ENCODE measurements at regions not wholly inside any gene's neighbourhood (a gene's known extent, or its start where the extent isn't known, plus 50 kb on each side); places are given as distances from the start of the nearest gene placed in this dataset.

DNA sequence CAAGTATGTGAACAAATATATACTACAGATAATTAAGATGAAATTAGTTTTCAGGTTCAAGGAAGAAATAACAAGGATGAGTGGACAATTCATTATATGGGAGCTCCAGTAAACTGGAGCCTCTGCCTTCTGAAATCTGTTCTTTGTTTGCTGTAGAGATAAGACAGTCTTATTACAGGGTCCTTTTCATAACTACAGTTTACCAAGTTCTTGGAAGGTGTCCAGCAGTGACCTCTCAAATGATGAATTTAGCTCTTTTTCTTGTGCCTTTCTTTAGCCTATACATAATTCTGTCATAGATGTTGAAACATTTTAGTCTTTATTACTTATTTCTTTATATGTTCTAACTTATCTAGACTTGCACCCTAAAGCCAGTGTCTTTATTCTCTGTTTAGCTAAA, 89.7 kb upstream of the GBE1 start:
- TF ChIP-seq POLR2A (IDR thresholded peaks at IDR 0.05) (no peak), POLR2AphosphoS5 (IDR thresholded peaks at IDR 0.05) (no peak), EP300 (IDR thresholded peaks at IDR 0.05) (no peak)
- TF ChIP-seq, protein P1, sequence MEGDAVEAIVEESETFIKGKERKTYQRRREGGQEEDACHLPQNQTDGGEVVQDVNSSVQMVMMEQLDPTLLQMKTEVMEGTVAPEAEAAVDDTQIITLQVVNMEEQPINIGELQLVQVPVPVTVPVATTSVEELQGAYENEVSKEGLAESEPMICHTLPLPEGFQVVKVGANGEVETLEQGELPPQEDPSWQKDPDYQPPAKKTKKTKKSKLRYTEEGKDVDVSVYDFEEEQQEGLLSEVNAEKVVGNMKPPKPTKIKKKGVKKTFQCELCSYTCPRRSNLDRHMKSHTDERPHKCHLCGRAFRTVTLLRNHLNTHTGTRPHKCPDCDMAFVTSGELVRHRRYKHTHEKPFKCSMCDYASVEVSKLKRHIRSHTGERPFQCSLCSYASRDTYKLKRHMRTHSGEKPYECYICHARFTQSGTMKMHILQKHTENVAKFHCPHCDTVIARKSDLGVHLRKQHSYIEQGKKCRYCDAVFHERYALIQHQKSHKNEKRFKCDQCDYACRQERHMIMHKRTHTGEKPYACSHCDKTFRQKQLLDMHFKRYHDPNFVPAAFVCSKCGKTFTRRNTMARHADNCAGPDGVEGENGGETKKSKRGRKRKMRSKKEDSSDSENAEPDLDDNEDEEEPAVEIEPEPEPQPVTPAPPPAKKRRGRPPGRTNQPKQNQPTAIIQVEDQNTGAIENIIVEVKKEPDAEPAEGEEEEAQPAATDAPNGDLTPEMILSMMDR (IDR thresholded peaks at IDR 0.05) = no peak

Measured in upper lobe of left lung (tissue), 4 donors.